ENCODE measurements at regions not wholly inside any gene's neighbourhood (a gene's known extent, or its start where the extent isn't known, plus 50 kb on each side); places are given as distances from the start of the nearest gene placed in this dataset.

- FAIRE-seq = no peak
- Histone ChIP-seq H3K27ac (ENCODE audit: insufficient read depth, low read depth, low read length) (no peak overlapping the region), H3K4me1 (ENCODE audit: control insufficient read depth, extremely low read depth, insufficient read depth, low read length) (no peaks in the 10 kb centered on the region), H3K9me1 (replicated peaks; ENCODE audit: control insufficient read depth, extremely low read depth, insufficient read depth, low read length) (no peaks in the 10 kb centered on the region), H3K9me3 (replicated peaks; ENCODE audit: control insufficient read depth, insufficient read depth, low read length) (no peaks in the 10 kb centered on the region), H3K4me2 (ENCODE audit: insufficient read depth, low read length) (no peak overlapping the region), H3K27me3 (ENCODE audit: control insufficient read depth in 2 of 2, insufficient read depth in 2 of 2, low read length in 2 of 2) (no peaks in the 10 kb centered on the region), H2AFZ (ENCODE audit: low read depth, low read length) (no peak overlapping the region), H3K79me2 (ENCODE audit: control insufficient read depth, insufficient read depth, low read length) (no peaks in the 10 kb centered on the region), H4K20me1 (replicated peaks; ENCODE audit: control insufficient read depth, extremely low read depth, insufficient read depth, low read length) (no peaks in the 10 kb centered on the region), H3K36me3 (ENCODE audit: control insufficient read depth in 2 of 2, extremely low read depth in 1 of 2, insufficient read depth in 2 of 2, low read length in 2 of 2) (no peaks in the 10 kb centered on the region), H3K4me3 (replicated peaks in 1 of 3; ENCODE audit: insufficient read depth in 1 of 3, low read depth in 1 of 3, low read length in 3 of 3) (no peak overlapping the region), H3K9ac (replicated peaks; ENCODE audit: extremely low read depth, insufficient read depth, low read length) (no peak overlapping the region)
- ChIA-PET POLR2A (no interaction called here), CTCF (no interaction called here)
- dilution Hi-C loops (cut with MboI; ENCODE audit: extremely low pct_ligation_motif_present, low sequenced_read_pairs) = no loop called here
- intact Hi-C loops (cut with micrococcal nuclease) = no loop called here
- DNase-seq (ENCODE audit: low read depth, low spot score) = no peak
- TF ChIP-seq MYC (IDR thresholded peaks at IDR 0.05; ENCODE audit: low read depth, low read length) = no peak
- TF ChIP-seq GATA2 (IDR thresholded peaks at IDR 0.05; ENCODE audit: insufficient read depth, insufficient read length, low read depth, low read length) = no peak
- TF ChIP-seq EZH2 (IDR thresholded peaks at IDR 0.05; ENCODE audit: borderline replicate concordance, low read depth, low read length, severe bottlenecking) = no peak
- no peak for TF ChIP-seq POLR2AphosphoS5 (IDR thresholded peaks at IDR 0.05; ENCODE audit: insufficient read depth, low read depth, low read length)
- TF ChIP-seq, protein P1, sequence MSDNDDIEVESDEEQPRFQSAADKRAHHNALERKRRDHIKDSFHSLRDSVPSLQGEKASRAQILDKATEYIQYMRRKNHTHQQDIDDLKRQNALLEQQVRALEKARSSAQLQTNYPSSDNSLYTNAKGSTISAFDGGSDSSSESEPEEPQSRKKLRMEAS (IDR thresholded peaks at IDR 0.05; ENCODE audit: insufficient read depth, insufficient read length) = no peak
- TF ChIP-seq, protein P2, sequence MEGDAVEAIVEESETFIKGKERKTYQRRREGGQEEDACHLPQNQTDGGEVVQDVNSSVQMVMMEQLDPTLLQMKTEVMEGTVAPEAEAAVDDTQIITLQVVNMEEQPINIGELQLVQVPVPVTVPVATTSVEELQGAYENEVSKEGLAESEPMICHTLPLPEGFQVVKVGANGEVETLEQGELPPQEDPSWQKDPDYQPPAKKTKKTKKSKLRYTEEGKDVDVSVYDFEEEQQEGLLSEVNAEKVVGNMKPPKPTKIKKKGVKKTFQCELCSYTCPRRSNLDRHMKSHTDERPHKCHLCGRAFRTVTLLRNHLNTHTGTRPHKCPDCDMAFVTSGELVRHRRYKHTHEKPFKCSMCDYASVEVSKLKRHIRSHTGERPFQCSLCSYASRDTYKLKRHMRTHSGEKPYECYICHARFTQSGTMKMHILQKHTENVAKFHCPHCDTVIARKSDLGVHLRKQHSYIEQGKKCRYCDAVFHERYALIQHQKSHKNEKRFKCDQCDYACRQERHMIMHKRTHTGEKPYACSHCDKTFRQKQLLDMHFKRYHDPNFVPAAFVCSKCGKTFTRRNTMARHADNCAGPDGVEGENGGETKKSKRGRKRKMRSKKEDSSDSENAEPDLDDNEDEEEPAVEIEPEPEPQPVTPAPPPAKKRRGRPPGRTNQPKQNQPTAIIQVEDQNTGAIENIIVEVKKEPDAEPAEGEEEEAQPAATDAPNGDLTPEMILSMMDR (IDR thresholded peaks at IDR 0.05; ENCODE audit: extremely low read depth in 1 of 2, insufficient read depth in 1 of 2, low read depth in 1 of 2, low read length in 2 of 2) = no peak
- TF ChIP-seq POLR2A (IDR thresholded peaks at IDR 0.05; ENCODE audit: low read depth, low read length) = no peak
- TF ChIP-seq JUN (IDR thresholded peaks at IDR 0.05; ENCODE audit: borderline replicate concordance, insufficient read depth, insufficient read length, low read depth) = no peak
- TF ChIP-seq FOS (IDR thresholded peaks at IDR 0.05; ENCODE audit: borderline replicate concordance, insufficient read depth, low read length) = no peak
- BruUV-seq (replicated peaks) = no TSS peak
Observed at GRCh38 chr6:133047706-133048105, 193.5 kb upstream of the EYA4 start.

Data from endothelial cell of umbilical vein (primary cell).